Liver (tissue), 8 donors: ENCODE measurements at regions not wholly inside any gene's neighbourhood (a gene's known extent, or its start where the extent isn't known, plus 50 kb on each side); places are given as distances from the start of the nearest gene placed in this dataset.

Source experiments
- DNase-seq: peaks from one replicate; pipeline ENCODE4 v3.0.0-alpha.2; 2017; ENCODE audit warnings: low spot score
- H3K27ac ChIP-seq, 2 donors: one replicate each; pipeline ENCODE4 v1.7.0; 2013; ENCODE audit warnings: inconsistent platforms in 2 of 2, low read length in 2 of 2, control low read depth in 1 of 2, low read depth in 1 of 2, mild to moderate bottlenecking in 1 of 2
- H3K27me3 ChIP-seq, 4 donors: one replicate each; pipeline versions ENCODE4 v1.6.1 to v1.7.0; 2013; ENCODE audit warnings: low read length in 3 of 4, inconsistent platforms in 1 of 4, mild to moderate bottlenecking in 1 of 4, moderate library complexity in 1 of 4; ENCODE audit not compliant: control insufficient read depth in 4 of 4, insufficient read depth in 4 of 4
- H3K36me3 ChIP-seq, 4 donors: one replicate each; pipeline versions ENCODE4 v1.6.1 to v1.7.0; 2013; ENCODE audit warnings: low read length in 3 of 4, mild to moderate bottlenecking in 3 of 4, low read depth in 1 of 4, moderate library complexity in 1 of 4; ENCODE audit not compliant: control insufficient read depth in 4 of 4, insufficient read depth in 3 of 4
- H3K4me1 ChIP-seq, 4 donors: one replicate each; pipeline versions ENCODE4 v1.6.1 to v1.7.0; 2013; ENCODE audit warnings: low read length in 3 of 4, mild to moderate bottlenecking in 3 of 4, moderate library complexity in 1 of 4; ENCODE audit not compliant: control insufficient read depth in 4 of 4, insufficient read depth in 4 of 4
- H3K4me3 ChIP-seq, 3 donors: one replicate each; pipeline versions ENCODE4 v1.6.1 to v1.7.0; 2013; ENCODE audit warnings: low read length in 3 of 3, control low read depth in 1 of 3, low read depth in 1 of 3, mild to moderate bottlenecking in 1 of 3
- H3K9ac ChIP-seq, 2 donors: one replicate each; pipeline ENCODE4 v1.7.0; 2013; ENCODE audit warnings: low read length in 2 of 2, mild to moderate bottlenecking in 2 of 2, moderate library complexity in 2 of 2, control low read depth in 1 of 2, low read depth in 1 of 2
- H3K9me3 ChIP-seq, 4 donors: one replicate each; pipeline versions ENCODE4 v1.6.1 to v1.7.0; 2013; ENCODE audit warnings: low read length in 3 of 4; ENCODE audit not compliant: control insufficient read depth in 4 of 4
- CTCF ChIP-seq: fragments of 150-350 bp; IDR thresholded peaks from 2 replicates; pipeline ENCODE4 v1.5.1; 2017; ENCODE audit warnings: improper control_type of control experiment, low read depth, low read length; ENCODE audit not compliant: missing input control
- EGR1 ChIP-seq, 2 donors: IDR thresholded peaks; 2 replicates each; pipeline ENCODE4 v1.6.1; 2016 to 2018; ENCODE audit warnings: antibody characterized with exemption in 2 of 2, low read depth in 2 of 2
- FOXA1 ChIP-seq: IDR thresholded peaks from 2 replicates; pipeline ENCODE4 v1.6.1; 2016; ENCODE audit warnings: antibody characterized with exemption
- FOXA2 ChIP-seq: IDR thresholded peaks from 2 replicates; pipeline ENCODE4 v1.6.1; 2016; ENCODE audit warnings: antibody characterized with exemption
- GABPA ChIP-seq, 2 donors: IDR thresholded peaks in 1 of 2; conservative IDR thresholded peaks in 1 of 2; 2 replicates each; pipeline ENCODE4 v1.6.1; 2016; ENCODE audit warnings: antibody characterized with exemption in 2 of 2, mild to moderate bottlenecking in 1 of 2, moderate library complexity in 1 of 2
- HNF4A ChIP-seq, 2 donors: conservative IDR thresholded peaks; 2 replicates each; pipeline ENCODE4 v1.6.1; 2016; ENCODE audit warnings: antibody characterized with exemption in 2 of 2, mild to moderate bottlenecking in 2 of 2
- HNF4G ChIP-seq: IDR thresholded peaks from 2 replicates; pipeline ENCODE4 v1.6.1; 2016; ENCODE audit warnings: antibody characterized with exemption
- JUND ChIP-seq, 2 donors: IDR thresholded peaks; 2 replicates each; pipeline ENCODE4 v1.6.1; 2016; ENCODE audit warnings: antibody characterized with exemption in 2 of 2
- NR2F2 ChIP-seq: IDR thresholded peaks from 2 replicates; pipeline ENCODE4 v1.6.1; 2016; ENCODE audit warnings: antibody characterized with exemption
- RAD21 ChIP-seq, 2 donors: IDR thresholded peaks; 2 replicates each; pipeline ENCODE4 v1.6.1; 2016; ENCODE audit warnings: antibody characterized with exemption in 2 of 2, mild to moderate bottlenecking in 2 of 2
- RXRA ChIP-seq, 2 donors: IDR thresholded peaks; 2 replicates each; pipeline ENCODE4 v1.6.1; 2017 to 2018; ENCODE audit warnings: antibody characterized with exemption in 2 of 2, mild to moderate bottlenecking in 1 of 2
- SP1 ChIP-seq: IDR thresholded peaks from 2 replicates; pipeline ENCODE4 v1.6.1; 2018; ENCODE audit warnings: antibody characterized with exemption, mild to moderate bottlenecking
- TAF1 ChIP-seq: conservative IDR thresholded peaks from 2 replicates; pipeline ENCODE4 v1.6.1; 2016; ENCODE audit warnings: antibody characterized with exemption, mild to moderate bottlenecking
- YY1 ChIP-seq: IDR thresholded peaks from 2 replicates; pipeline ENCODE4 v1.6.1; 2016; ENCODE audit warnings: antibody characterized with exemption, mild to moderate bottlenecking
- ZBTB33 ChIP-seq: IDR thresholded peaks from 2 replicates; pipeline ENCODE4 v1.6.1; 2016; ENCODE audit warnings: antibody characterized with exemption
- WGBS: extraction: QIAGEN DNeasy Blood & Tissue Kit; methylation state at CpG from one replicate; pipeline ENCODE4 v1.1.7; 2013; 5-methylcytosine and 5-hydroxymethylcytosine counted together
- TF ChIP-seq, protein P1 (sequence below): IDR thresholded peaks from 2 replicates; pipeline ENCODE4 v1.6.1; 2016; ENCODE audit warnings: antibody characterized with exemption, mild to moderate bottlenecking
- TF ChIP-seq, protein P2 (sequence below): IDR thresholded peaks from 2 replicates; pipeline ENCODE4 v1.6.1; 2016; ENCODE audit warnings: antibody characterized with exemption
- TF ChIP-seq, protein P3 (sequence below): IDR thresholded peaks from 2 replicates; pipeline ENCODE4 v1.6.1; 2016; ENCODE audit warnings: antibody characterized with exemption
- donor health status: healthy.
- donor health status: healthy.
- donor health status: healthy.
- donor health status: healthy.
- donor health status: healthy.

- 35% methylated on average over 6 of the region's 6 CpGs for WGBS
- H3K27me3 ChIP-seq = no peaks in the 10 kb centered on the region
- no peaks in the 10 kb centered on the region for H3K36me3 ChIP-seq
- H3K27ac ChIP-seq = peak overlapping the region; percentile 13 to 65
- H3K4me3 ChIP-seq = no peak overlapping the region
- H3K4me1 ChIP-seq = peaks cover 5 to 49% (median 31%) of the 10 kb centered on the region in 4 donors
- H3K9me3 ChIP-seq = no peaks in the 10 kb centered on the region
- no peak for DNase-seq
- H3K9ac ChIP-seq = no peak overlapping the region
- TF ChIP-seq NR2F2 (no peak), HNF4A (conservative IDR thresholded peaks at IDR 0.05) (peak; percentile 45 to 52), RXRA (IDR thresholded peaks at IDR 0.05) (peak; percentile 38 to 41), SP1 (no peak)
These were observed 70.2 kb upstream of the DSC1 start for GRCh38 chr18:31232775-31233424.

GRCh38 chr18:31233621-31234275 lies 71.1 kb upstream of the DSC1 start:
- H3K9ac ChIP-seq = peak overlapping the region in 1 of 2 donors; percentile 53
- DNase-seq = no peak
- no peak for TF ChIP-seq FOXA1
- no peak for TF ChIP-seq ZBTB33
- peak; percentile 65 for TF ChIP-seq SP1
- peak; percentile 6 for TF ChIP-seq HNF4G
- no peak for TF ChIP-seq FOXA2
- no peak for TF ChIP-seq EGR1 (IDR thresholded peaks at IDR 0.05; ENCODE audit: low read depth in 2 of 2)
- TF ChIP-seq GABPA (IDR thresholded peaks at IDR 0.05 in 1 of 2, conservative IDR thresholded peaks at IDR 0.05 in 1 of 2) = no peak
- no peak for TF ChIP-seq TAF1
- TF ChIP-seq, protein P1, sequence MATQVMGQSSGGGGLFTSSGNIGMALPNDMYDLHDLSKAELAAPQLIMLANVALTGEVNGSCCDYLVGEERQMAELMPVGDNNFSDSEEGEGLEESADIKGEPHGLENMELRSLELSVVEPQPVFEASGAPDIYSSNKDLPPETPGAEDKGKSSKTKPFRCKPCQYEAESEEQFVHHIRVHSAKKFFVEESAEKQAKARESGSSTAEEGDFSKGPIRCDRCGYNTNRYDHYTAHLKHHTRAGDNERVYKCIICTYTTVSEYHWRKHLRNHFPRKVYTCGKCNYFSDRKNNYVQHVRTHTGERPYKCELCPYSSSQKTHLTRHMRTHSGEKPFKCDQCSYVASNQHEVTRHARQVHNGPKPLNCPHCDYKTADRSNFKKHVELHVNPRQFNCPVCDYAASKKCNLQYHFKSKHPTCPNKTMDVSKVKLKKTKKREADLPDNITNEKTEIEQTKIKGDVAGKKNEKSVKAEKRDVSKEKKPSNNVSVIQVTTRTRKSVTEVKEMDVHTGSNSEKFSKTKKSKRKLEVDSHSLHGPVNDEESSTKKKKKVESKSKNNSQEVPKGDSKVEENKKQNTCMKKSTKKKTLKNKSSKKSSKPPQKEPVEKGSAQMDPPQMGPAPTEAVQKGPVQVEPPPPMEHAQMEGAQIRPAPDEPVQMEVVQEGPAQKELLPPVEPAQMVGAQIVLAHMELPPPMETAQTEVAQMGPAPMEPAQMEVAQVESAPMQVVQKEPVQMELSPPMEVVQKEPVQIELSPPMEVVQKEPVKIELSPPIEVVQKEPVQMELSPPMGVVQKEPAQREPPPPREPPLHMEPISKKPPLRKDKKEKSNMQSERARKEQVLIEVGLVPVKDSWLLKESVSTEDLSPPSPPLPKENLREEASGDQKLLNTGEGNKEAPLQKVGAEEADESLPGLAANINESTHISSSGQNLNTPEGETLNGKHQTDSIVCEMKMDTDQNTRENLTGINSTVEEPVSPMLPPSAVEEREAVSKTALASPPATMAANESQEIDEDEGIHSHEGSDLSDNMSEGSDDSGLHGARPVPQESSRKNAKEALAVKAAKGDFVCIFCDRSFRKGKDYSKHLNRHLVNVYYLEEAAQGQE = peak; percentile 21
- no peak for TF ChIP-seq NR2F2
- TF ChIP-seq JUND (IDR thresholded peaks at IDR 0.05) = no peak
- TF ChIP-seq, protein P2, sequence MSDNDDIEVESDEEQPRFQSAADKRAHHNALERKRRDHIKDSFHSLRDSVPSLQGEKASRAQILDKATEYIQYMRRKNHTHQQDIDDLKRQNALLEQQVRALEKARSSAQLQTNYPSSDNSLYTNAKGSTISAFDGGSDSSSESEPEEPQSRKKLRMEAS = peak; percentile 51
- peak; percentile 48 to 65 for TF ChIP-seq HNF4A (conservative IDR thresholded peaks at IDR 0.05)
- peak; percentile 43 for TF ChIP-seq YY1
- TF ChIP-seq RAD21 (IDR thresholded peaks at IDR 0.05) = no peak
- TF ChIP-seq, protein P3, sequence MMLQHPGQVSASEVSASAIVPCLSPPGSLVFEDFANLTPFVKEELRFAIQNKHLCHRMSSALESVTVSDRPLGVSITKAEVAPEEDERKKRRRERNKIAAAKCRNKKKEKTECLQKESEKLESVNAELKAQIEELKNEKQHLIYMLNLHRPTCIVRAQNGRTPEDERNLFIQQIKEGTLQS = no peak
- TF ChIP-seq RXRA (IDR thresholded peaks at IDR 0.05) = peak; percentile 51 to 57
- no peak for TF ChIP-seq CTCF
- H3K9me3 ChIP-seq = no peaks in the 10 kb centered on the region
- no peaks in the 10 kb centered on the region for H3K27me3 ChIP-seq
- H3K4me1 ChIP-seq = peaks cover 3 to 44% (median 28%) of the 10 kb centered on the region in 4 donors
- WGBS = 25% methylated on average over 3 of the region's 3 CpGs
- peak overlapping the region; percentile 32 to 65 for H3K27ac ChIP-seq
- no peaks in the 10 kb centered on the region for H3K36me3 ChIP-seq
- H3K4me3 ChIP-seq = peak overlapping the region in 2 of 3 donors; percentile 38 to 51
